ENCODE measurements at regions not wholly inside any gene's neighbourhood (a gene's known extent, or its start where the extent isn't known, plus 50 kb on each side); places are given as distances from the start of the nearest gene placed in this dataset.

- no peaks in the 10 kb centered on the region for H3K27me3 ChIP-seq
- no peak overlapping the region for H3K4me3 ChIP-seq
- intact Hi-C loops (cut with DNase I) = no loop called here
- ATAC-seq (no peak), DNase-seq (no peak)
- WGBS, 2 donors = 88 to 93% methylated on average over 1 of the region's 1 CpG
- H3K36me3 ChIP-seq = no peaks in the 10 kb centered on the region
- no peak overlapping the region for H3K27ac ChIP-seq
- no peaks in the 10 kb centered on the region for H3K4me1 ChIP-seq
- TF ChIP-seq CTCF (IDR thresholded peaks at IDR 0.05) = no peak
- peaks cover 0 to 13% (median 0%) of the 10 kb centered on the region in 11 donors for H3K9me3 ChIP-seq
Measured at GRCh38 chr2:221144909-221145308, 427.2 kb downstream of the EPHA4 start.

- Histone ChIP-seq H3K4me3 (no peak overlapping the region), H3K4me1 (no peaks in the 10 kb centered on the region), H3K27ac (no peak overlapping the region), H3K9me3 (peaks cover 0 to 13% (median 0%) of the 10 kb centered on the region in 11 donors), H3K36me3 (no peaks in the 10 kb centered on the region), H3K27me3 (no peaks in the 10 kb centered on the region)
- WGBS, 2 donors = 57 to 95% methylated on average over 1 of the region's 1 CpG
- DNase-seq (no peak), ATAC-seq (no peak)
- no peak for TF ChIP-seq CTCF (IDR thresholded peaks at IDR 0.05)
- intact Hi-C loops (cut with DNase I) = no loop called here
Measured at GRCh38 chr2:221145396-221145795, 426.7 kb downstream of the EPHA4 start.

GRCh38 chr2:221153226-221153625 is 418.9 kb downstream of the EPHA4 start:
- intact Hi-C loops (cut with DNase I) = no loop called here
- H3K9me3 ChIP-seq = no peaks in the 10 kb centered on the region
- H3K27ac ChIP-seq = no peak overlapping the region
- 61 to 62% methylated on average over 3 of the region's 3 CpGs for WGBS, 2 donors
- no peaks in the 10 kb centered on the region for H3K27me3 ChIP-seq
- DNase-seq (no peak), ATAC-seq (no peak)
- H3K4me1 ChIP-seq = no peaks in the 10 kb centered on the region
- TF ChIP-seq CTCF (IDR thresholded peaks at IDR 0.05) = no peak
- no peak overlapping the region for H3K4me3 ChIP-seq
- no peaks in the 10 kb centered on the region for H3K36me3 ChIP-seq

- Histone ChIP-seq H3K4me3 (no peak overlapping the region), H3K27me3 (no peaks in the 10 kb centered on the region), H3K4me1 (no peaks in the 10 kb centered on the region), H3K36me3 (no peaks in the 10 kb centered on the region), H3K9me3 (no peaks in the 10 kb centered on the region), H3K27ac (no peak overlapping the region)
- DNase-seq (no peak), ATAC-seq (no peak)
- WGBS, 2 donors = 89% methylated on average over 7 of the region's 7 CpGs
- intact Hi-C loops (cut with DNase I) = no loop called here
- TF ChIP-seq CTCF (IDR thresholded peaks at IDR 0.05) = no peak
Measured at GRCh38 chr2:221154176-221154575, 417.9 kb downstream of the EPHA4 start.

All from heart right ventricle (tissue), 16 donors.